ENCODE measurements at regions not wholly inside any gene's neighbourhood (a gene's known extent, or its start where the extent isn't known, plus 50 kb on each side); places are given as distances from the start of the nearest gene placed in this dataset.

DNA sequence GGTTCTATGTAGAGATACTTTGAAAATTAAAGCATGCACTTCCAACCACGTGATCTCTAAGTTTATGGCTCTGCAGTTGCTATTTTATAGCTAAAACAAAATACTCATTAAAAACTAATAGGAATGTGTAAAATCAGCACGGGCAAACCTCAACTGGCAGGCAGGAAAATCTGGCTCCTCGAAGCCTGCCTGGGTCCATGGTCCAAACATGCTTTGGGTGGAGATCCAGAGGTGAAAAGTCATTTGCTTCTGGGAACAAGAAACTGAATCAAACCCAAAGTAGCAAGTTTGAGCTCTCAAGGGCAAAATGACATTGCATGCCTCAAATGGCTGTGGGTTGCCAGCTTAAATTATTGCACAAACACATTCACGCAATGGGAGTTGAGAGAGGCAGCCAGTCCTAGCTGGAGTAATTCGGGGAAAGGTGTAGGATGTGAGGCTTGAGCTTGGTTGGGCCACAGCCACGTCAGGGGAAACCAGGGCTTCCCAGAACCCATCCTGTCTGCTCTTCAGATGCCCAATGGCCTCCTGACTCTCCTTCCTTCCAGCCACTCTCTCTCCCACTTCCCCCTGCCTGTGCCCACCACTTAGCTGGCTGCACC, 75.2 kb upstream of the LCLAT1 start:
- TF ChIP-seq TAF1 (IDR thresholded peaks at IDR 0.05; ENCODE audit: low read depth): no peak
- TF ChIP-seq NFIC (IDR thresholded peaks at IDR 0.05): no peak
- TF ChIP-seq EP300 (IDR thresholded peaks at IDR 0.05; ENCODE audit: borderline replicate concordance): no peak
- TF ChIP-seq YY1 (IDR thresholded peaks at IDR 0.05; ENCODE audit: low read depth): no peak
- no peak for TF ChIP-seq RAD21 (IDR thresholded peaks at IDR 0.05; ENCODE audit: low read depth)
- TF ChIP-seq, protein P1, sequence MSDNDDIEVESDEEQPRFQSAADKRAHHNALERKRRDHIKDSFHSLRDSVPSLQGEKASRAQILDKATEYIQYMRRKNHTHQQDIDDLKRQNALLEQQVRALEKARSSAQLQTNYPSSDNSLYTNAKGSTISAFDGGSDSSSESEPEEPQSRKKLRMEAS (IDR thresholded peaks at IDR 0.05): no peak
- no peak for TF ChIP-seq FOXM1 (IDR thresholded peaks at IDR 0.05; ENCODE audit: borderline replicate concordance, low read depth)
- TF ChIP-seq, protein P2, sequence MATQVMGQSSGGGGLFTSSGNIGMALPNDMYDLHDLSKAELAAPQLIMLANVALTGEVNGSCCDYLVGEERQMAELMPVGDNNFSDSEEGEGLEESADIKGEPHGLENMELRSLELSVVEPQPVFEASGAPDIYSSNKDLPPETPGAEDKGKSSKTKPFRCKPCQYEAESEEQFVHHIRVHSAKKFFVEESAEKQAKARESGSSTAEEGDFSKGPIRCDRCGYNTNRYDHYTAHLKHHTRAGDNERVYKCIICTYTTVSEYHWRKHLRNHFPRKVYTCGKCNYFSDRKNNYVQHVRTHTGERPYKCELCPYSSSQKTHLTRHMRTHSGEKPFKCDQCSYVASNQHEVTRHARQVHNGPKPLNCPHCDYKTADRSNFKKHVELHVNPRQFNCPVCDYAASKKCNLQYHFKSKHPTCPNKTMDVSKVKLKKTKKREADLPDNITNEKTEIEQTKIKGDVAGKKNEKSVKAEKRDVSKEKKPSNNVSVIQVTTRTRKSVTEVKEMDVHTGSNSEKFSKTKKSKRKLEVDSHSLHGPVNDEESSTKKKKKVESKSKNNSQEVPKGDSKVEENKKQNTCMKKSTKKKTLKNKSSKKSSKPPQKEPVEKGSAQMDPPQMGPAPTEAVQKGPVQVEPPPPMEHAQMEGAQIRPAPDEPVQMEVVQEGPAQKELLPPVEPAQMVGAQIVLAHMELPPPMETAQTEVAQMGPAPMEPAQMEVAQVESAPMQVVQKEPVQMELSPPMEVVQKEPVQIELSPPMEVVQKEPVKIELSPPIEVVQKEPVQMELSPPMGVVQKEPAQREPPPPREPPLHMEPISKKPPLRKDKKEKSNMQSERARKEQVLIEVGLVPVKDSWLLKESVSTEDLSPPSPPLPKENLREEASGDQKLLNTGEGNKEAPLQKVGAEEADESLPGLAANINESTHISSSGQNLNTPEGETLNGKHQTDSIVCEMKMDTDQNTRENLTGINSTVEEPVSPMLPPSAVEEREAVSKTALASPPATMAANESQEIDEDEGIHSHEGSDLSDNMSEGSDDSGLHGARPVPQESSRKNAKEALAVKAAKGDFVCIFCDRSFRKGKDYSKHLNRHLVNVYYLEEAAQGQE (IDR thresholded peaks at IDR 0.05; ENCODE audit: low read depth): no peak
- TF ChIP-seq CEBPB (IDR thresholded peaks at IDR 0.05): no peak
- TF ChIP-seq TCF12 (IDR thresholded peaks at IDR 0.05; ENCODE audit: low read depth): no peak
- TF ChIP-seq ZBTB7A (IDR thresholded peaks at IDR 0.05; ENCODE audit: low read depth): no peak
- TF ChIP-seq EGR1 (IDR thresholded peaks at IDR 0.05): no peak
- TF ChIP-seq TEAD4 (IDR thresholded peaks at IDR 0.05): no peak
- TF ChIP-seq CREB1 (IDR thresholded peaks at IDR 0.05; ENCODE audit: low read depth): no peak
